ENCODE measurements at regions not wholly inside any gene's neighbourhood (a gene's known extent, or its start where the extent isn't known, plus 50 kb on each side); places are given as distances from the start of the nearest gene placed in this dataset.

- DNase-seq = no peak
- Mint-ChIP-seq H3K4me1 (ENCODE audit: low read depth, unreplicated experiment) (no peaks in the 10 kb centered on the region), H3K9me3 (ENCODE audit: unreplicated experiment) (no peaks in the 10 kb centered on the region), H3K4me3 (ENCODE audit: unreplicated experiment) (no peak overlapping the region), H3K36me3 (ENCODE audit: unreplicated experiment) (no peaks in the 10 kb centered on the region), H3K27ac (ENCODE audit: unreplicated experiment) (no peak overlapping the region), H3K27me3 (ENCODE audit: unreplicated experiment) (no peaks in the 10 kb centered on the region)
- no peak for TF ChIP-seq CTCF (IDR thresholded peaks at IDR 0.05; ENCODE audit: partially characterized antibody, unreplicated experiment)
Measured at GRCh38 chr9:73031350-73031749, 78.5 kb upstream of the ALDH1A1 start.

- no peak for DNase-seq
- H3K36me3 Mint-ChIP-seq (ENCODE audit: unreplicated experiment) = no peaks in the 10 kb centered on the region
- H3K27me3 Mint-ChIP-seq (ENCODE audit: unreplicated experiment) = no peaks in the 10 kb centered on the region
- TF ChIP-seq CTCF (IDR thresholded peaks at IDR 0.05; ENCODE audit: partially characterized antibody, unreplicated experiment) = no peak
- no peaks in the 10 kb centered on the region for H3K9me3 Mint-ChIP-seq (ENCODE audit: unreplicated experiment)
- no peaks in the 10 kb centered on the region for H3K4me1 Mint-ChIP-seq (ENCODE audit: low read depth, unreplicated experiment)
- no peak overlapping the region for H3K27ac Mint-ChIP-seq (ENCODE audit: unreplicated experiment)
- no peak overlapping the region for H3K4me3 Mint-ChIP-seq (ENCODE audit: unreplicated experiment)
Measured at GRCh38 chr9:73030370-73031030, 77.6 kb upstream of the ALDH1A1 start.

- H3K27ac Mint-ChIP-seq (ENCODE audit: unreplicated experiment) = no peak overlapping the region
- no peaks in the 10 kb centered on the region for H3K4me1 Mint-ChIP-seq (ENCODE audit: low read depth, unreplicated experiment)
- no peak overlapping the region for H3K4me3 Mint-ChIP-seq (ENCODE audit: unreplicated experiment)
- DNase-seq = no peak
- no peaks in the 10 kb centered on the region for H3K27me3 Mint-ChIP-seq (ENCODE audit: unreplicated experiment)
- TF ChIP-seq CTCF (IDR thresholded peaks at IDR 0.05; ENCODE audit: partially characterized antibody, unreplicated experiment) = no peak
- H3K36me3 Mint-ChIP-seq (ENCODE audit: unreplicated experiment) = no peaks in the 10 kb centered on the region
- no peaks in the 10 kb centered on the region for H3K9me3 Mint-ChIP-seq (ENCODE audit: unreplicated experiment)
Measured at GRCh38 chr9:73029346-73029745, 76.5 kb upstream of the ALDH1A1 start.

- Mint-ChIP-seq H3K36me3 (ENCODE audit: unreplicated experiment) (no peaks in the 10 kb centered on the region), H3K4me1 (ENCODE audit: low read depth, unreplicated experiment) (no peaks in the 10 kb centered on the region), H3K4me3 (ENCODE audit: unreplicated experiment) (no peak overlapping the region)
Measured at GRCh38 chr9:73026375-73026774, 73.5 kb upstream of the ALDH1A1 start.

More at GRCh38 chr9:73026375-73026774, 73.5 kb upstream of the ALDH1A1 start:
- no peak overlapping the region for H3K27ac Mint-ChIP-seq (ENCODE audit: unreplicated experiment)
- TF ChIP-seq CTCF (IDR thresholded peaks at IDR 0.05; ENCODE audit: partially characterized antibody, unreplicated experiment) = no peak
- no peaks in the 10 kb centered on the region for H3K9me3 Mint-ChIP-seq (ENCODE audit: unreplicated experiment)
- H3K27me3 Mint-ChIP-seq (ENCODE audit: unreplicated experiment) = no peaks in the 10 kb centered on the region
- DNase-seq = no peak
